ENCODE measurements at regions not wholly inside any gene's neighbourhood (a gene's known extent, or its start where the extent isn't known, plus 50 kb on each side); places are given as distances from the start of the nearest gene placed in this dataset.

DNA sequence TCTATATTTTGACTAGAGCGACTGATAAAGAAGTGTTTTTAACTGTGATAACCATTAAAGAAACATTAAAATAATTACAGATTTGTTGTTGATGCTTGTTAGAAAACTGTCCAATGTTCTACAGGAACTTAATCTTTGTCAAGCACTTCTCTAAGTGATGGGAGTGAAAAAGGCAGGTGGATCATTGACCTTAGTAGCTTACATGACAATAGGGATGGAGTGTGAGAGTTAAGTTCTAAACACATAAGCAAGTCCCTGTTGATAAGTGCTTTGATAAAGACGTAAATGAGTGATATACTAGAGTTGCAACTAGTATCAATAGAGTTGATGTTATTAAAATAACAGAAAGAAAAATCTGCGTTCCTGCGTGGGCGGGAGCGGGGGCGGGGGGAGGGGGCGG is 931.5 kb upstream of the EPHA7 start (continued):
- TF ChIP-seq, protein P1, sequence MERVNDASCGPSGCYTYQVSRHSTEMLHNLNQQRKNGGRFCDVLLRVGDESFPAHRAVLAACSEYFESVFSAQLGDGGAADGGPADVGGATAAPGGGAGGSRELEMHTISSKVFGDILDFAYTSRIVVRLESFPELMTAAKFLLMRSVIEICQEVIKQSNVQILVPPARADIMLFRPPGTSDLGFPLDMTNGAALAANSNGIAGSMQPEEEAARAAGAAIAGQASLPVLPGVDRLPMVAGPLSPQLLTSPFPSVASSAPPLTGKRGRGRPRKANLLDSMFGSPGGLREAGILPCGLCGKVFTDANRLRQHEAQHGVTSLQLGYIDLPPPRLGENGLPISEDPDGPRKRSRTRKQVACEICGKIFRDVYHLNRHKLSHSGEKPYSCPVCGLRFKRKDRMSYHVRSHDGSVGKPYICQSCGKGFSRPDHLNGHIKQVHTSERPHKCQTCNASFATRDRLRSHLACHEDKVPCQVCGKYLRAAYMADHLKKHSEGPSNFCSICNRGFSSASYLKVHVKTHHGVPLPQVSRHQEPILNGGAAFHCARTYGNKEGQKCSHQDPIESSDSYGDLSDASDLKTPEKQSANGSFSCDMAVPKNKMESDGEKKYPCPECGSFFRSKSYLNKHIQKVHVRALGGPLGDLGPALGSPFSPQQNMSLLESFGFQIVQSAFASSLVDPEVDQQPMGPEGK (CRISPR knock-in tag; IDR thresholded peaks at IDR 0.05; ENCODE audit: borderline replicate concordance), result no peak
- TF ChIP-seq, protein P2, sequence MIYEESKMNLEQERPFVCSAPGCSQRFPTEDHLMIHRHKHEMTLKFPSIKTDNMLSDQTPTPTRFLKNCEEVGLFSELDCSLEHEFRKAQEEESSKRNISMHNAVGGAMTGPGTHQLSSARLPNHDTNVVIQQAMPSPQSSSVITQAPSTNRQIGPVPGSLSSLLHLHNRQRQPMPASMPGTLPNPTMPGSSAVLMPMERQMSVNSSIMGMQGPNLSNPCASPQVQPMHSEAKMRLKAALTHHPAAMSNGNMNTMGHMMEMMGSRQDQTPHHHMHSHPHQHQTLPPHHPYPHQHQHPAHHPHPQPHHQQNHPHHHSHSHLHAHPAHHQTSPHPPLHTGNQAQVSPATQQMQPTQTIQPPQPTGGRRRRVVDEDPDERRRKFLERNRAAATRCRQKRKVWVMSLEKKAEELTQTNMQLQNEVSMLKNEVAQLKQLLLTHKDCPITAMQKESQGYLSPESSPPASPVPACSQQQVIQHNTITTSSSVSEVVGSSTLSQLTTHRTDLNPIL (CRISPR knock-in tag; IDR thresholded peaks at IDR 0.05; ENCODE audit: low read depth), result no peak
- TF ChIP-seq ZNF8 (CRISPR knock-in tag; IDR thresholded peaks at IDR 0.05), result no peak
- TF ChIP-seq, protein P3, sequence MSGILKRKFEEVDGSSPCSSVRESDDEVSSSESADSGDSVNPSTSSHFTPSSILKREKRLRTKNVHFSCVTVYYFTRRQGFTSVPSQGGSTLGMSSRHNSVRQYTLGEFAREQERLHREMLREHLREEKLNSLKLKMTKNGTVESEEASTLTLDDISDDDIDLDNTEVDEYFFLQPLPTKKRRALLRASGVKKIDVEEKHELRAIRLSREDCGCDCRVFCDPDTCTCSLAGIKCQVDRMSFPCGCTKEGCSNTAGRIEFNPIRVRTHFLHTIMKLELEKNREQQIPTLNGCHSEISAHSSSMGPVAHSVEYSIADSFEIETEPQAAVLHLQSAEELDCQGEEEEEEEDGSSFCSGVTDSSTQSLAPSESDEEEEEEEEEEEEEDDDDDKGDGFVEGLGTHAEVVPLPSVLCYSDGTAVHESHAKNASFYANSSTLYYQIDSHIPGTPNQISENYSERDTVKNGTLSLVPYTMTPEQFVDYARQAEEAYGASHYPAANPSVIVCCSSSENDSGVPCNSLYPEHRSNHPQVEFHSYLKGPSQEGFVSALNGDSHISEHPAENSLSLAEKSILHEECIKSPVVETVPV (CRISPR knock-in tag; IDR thresholded peaks at IDR 0.05), result no peak
- no peak for TF ChIP-seq CSDC2 (CRISPR knock-in tag; IDR thresholded peaks at IDR 0.05)
- no peak for TF ChIP-seq BACH2 (CRISPR knock-in tag; IDR thresholded peaks at IDR 0.05; ENCODE audit: borderline replicate concordance)
- TF ChIP-seq ZFP30 (CRISPR knock-in tag; IDR thresholded peaks at IDR 0.05), result no peak
- no peak for TF ChIP-seq TOX (CRISPR knock-in tag; IDR thresholded peaks at IDR 0.05; ENCODE audit: borderline replicate concordance)
- no peak for TF ChIP-seq ISL1 (CRISPR knock-in tag; IDR thresholded peaks at IDR 0.05)
- TF ChIP-seq PPARA (CRISPR knock-in tag; IDR thresholded peaks at IDR 0.05; ENCODE audit: borderline replicate concordance), result no peak
- TF ChIP-seq ZFP3 (CRISPR knock-in tag; IDR thresholded peaks at IDR 0.05), result no peak
- no peak for TF ChIP-seq ARNTL (CRISPR knock-in tag; IDR thresholded peaks at IDR 0.05; ENCODE audit: borderline replicate concordance, low read depth)

DNA sequence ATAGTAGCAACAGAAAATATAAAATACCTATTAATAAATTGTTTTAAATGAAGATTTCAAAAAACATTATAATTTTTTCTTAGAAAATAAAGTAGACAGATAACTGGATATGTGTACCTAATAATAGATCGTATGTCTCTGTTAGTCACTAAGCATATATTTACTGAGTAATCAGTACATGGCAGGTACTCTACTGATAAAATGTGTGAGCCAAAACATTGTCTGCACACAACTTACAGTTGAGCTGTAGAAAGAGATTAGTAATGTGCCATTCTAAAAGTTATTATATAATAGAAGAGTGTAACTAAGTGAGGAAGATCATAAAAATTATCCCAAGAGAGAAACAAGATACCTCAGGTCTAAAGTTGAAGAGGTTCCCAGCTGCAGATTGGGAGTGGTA is 929.9 kb upstream of the EPHA7 start:
- ATAC-seq, result no peak
- TF ChIP-seq ESRRG (CRISPR knock-in tag; IDR thresholded peaks at IDR 0.05) (no peak), BACH2 (CRISPR knock-in tag; IDR thresholded peaks at IDR 0.05; ENCODE audit: borderline replicate concordance) (no peak), ARNTL (CRISPR knock-in tag; IDR thresholded peaks at IDR 0.05; ENCODE audit: borderline replicate concordance, low read depth) (no peak), RARB (CRISPR knock-in tag; IDR thresholded peaks at IDR 0.05) (no peak), TOX (CRISPR knock-in tag; IDR thresholded peaks at IDR 0.05; ENCODE audit: borderline replicate concordance) (no peak), ISL1 (CRISPR knock-in tag; IDR thresholded peaks at IDR 0.05) (no peak), PPARA (CRISPR knock-in tag; IDR thresholded peaks at IDR 0.05; ENCODE audit: borderline replicate concordance) (no peak), OSR1 (CRISPR knock-in tag; IDR thresholded peaks at IDR 0.05) (no peak), TCF4 (CRISPR knock-in tag; IDR thresholded peaks at IDR 0.05; ENCODE audit: borderline replicate concordance) (no peak), CSDC2 (CRISPR knock-in tag; IDR thresholded peaks at IDR 0.05) (no peak), SNAI2 (CRISPR knock-in tag; IDR thresholded peaks at IDR 0.05) (no peak), ZNF70 (CRISPR knock-in tag; IDR thresholded peaks at IDR 0.05) (no peak)
- TF ChIP-seq, protein P1 (CRISPR knock-in tag; IDR thresholded peaks at IDR 0.05; ENCODE audit: borderline replicate concordance), result no peak
- TF ChIP-seq, protein P2 (CRISPR knock-in tag; IDR thresholded peaks at IDR 0.05; ENCODE audit: low read depth), result no peak
- TF ChIP-seq, protein P4, sequence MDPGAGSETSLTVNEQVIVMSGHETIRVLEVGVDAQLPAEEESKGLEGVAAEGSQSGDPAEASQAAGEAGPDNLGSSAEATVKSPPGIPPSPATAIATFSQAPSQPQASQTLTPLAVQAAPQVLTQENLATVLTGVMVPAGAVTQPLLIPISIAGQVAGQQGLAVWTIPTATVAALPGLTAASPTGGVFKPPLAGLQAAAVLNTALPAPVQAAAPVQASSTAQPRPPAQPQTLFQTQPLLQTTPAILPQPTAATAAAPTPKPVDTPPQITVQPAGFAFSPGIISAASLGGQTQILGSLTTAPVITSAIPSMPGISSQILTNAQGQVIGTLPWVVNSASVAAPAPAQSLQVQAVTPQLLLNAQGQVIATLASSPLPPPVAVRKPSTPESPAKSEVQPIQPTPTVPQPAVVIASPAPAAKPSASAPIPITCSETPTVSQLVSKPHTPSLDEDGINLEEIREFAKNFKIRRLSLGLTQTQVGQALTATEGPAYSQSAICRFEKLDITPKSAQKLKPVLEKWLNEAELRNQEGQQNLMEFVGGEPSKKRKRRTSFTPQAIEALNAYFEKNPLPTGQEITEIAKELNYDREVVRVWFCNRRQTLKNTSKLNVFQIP (CRISPR knock-in tag; IDR thresholded peaks at IDR 0.05; ENCODE audit: borderline replicate concordance, low read depth), result no peak
- TF ChIP-seq, protein P3 (CRISPR knock-in tag; IDR thresholded peaks at IDR 0.05), result no peak
- TF ChIP-seq, protein P5, sequence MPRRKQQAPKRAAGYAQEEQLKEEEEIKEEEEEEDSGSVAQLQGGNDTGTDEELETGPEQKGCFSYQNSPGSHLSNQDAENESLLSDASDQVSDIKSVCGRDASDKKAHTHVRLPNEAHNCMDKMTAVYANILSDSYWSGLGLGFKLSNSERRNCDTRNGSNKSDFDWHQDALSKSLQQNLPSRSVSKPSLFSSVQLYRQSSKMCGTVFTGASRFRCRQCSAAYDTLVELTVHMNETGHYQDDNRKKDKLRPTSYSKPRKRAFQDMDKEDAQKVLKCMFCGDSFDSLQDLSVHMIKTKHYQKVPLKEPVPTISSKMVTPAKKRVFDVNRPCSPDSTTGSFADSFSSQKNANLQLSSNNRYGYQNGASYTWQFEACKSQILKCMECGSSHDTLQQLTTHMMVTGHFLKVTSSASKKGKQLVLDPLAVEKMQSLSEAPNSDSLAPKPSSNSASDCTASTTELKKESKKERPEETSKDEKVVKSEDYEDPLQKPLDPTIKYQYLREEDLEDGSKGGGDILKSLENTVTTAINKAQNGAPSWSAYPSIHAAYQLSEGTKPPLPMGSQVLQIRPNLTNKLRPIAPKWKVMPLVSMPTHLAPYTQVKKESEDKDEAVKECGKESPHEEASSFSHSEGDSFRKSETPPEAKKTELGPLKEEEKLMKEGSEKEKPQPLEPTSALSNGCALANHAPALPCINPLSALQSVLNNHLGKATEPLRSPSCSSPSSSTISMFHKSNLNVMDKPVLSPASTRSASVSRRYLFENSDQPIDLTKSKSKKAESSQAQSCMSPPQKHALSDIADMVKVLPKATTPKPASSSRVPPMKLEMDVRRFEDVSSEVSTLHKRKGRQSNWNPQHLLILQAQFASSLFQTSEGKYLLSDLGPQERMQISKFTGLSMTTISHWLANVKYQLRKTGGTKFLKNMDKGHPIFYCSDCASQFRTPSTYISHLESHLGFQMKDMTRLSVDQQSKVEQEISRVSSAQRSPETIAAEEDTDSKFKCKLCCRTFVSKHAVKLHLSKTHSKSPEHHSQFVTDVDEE (CRISPR knock-in tag; IDR thresholded peaks at IDR 0.05), result no peak

Data from SK-N-SH treated with all-trans-retinoic acid at 6 μM for 48 hours (cell line).